HEK293T (cell line): ENCODE measurements at regions not wholly inside any gene's neighbourhood (a gene's known extent, or its start where the extent isn't known, plus 50 kb on each side); places are given as distances from the start of the nearest gene placed in this dataset.

Experiments
- ARNT ChIP-seq: fragments of 450-650 bp; IDR thresholded peaks from 2 replicates; pipeline ENCODE4 v1.6.1; 2017; ENCODE audit warnings: mild to moderate bottlenecking
- ELF4 ChIP-seq: fragments of 450-650 bp; IDR thresholded peaks from 2 replicates; pipeline ENCODE4 v1.6.1; 2017; ENCODE audit warnings: antibody characterized with exemption
- FOXA1 ChIP-seq: fragments of 450-650 bp; IDR thresholded peaks from 2 replicates; pipeline ENCODE4 v1.6.1; 2016; ENCODE audit warnings: mild to moderate bottlenecking
- NFRKB ChIP-seq: fragments of 450-650 bp; IDR thresholded peaks from 2 replicates; pipeline ENCODE4 v1.6.1; 2016; ENCODE audit warnings: mild to moderate bottlenecking, moderate library complexity
- SP1 ChIP-seq: fragments of 450-650 bp; IDR thresholded peaks from 2 replicates; pipeline ENCODE4 v1.6.1; 2017
- SUZ12 ChIP-seq: fragments of 450-650 bp; IDR thresholded peaks from 2 replicates; pipeline ENCODE4 v1.6.1; 2016; ENCODE audit warnings: mild to moderate bottlenecking
- TARDBP ChIP-seq: fragments of 450-650 bp; IDR thresholded peaks from 2 replicates; pipeline ENCODE4 v1.6.1; 2016
- ZNF384 ChIP-seq: fragments of 450-650 bp; IDR thresholded peaks from 2 replicates; pipeline ENCODE4 v1.6.1; 2016

DNA sequence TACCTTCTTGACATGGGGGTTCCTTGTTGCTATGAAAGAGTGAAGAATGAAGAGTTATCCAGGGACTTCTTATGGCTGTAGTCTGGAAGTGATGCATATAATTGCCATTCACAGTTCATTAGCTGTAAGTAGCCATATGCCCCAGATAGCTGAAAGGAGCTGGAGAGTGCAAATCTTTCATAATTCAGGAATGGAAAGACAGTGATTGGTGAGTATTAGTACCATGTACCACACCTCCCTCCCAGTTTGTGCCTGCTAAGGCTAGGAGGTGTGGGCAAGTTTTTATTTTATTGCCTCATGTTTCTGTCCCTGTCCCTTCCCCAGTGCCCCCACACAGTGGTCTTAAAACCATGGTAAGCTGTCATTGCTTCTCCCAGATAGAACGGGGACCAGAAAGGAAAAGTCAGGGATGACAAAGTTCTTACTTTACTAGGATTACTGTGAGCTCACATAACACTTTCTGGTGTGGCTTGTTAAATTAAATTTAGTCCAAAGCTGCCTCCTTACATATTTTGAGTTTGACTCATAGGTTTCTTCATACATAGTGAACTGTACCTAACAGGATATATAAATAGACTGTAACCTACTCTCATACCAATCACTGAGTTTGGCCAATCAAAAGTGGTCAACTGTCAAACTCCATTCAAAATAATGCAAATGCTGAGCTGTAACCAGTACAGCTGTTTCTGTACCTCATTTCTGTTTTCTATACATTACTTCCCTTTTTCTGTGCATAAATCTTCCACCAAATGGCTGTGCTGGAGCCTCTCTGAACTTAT, 119.4 kb downstream of the RFPL4B start:
- no peak for TF ChIP-seq NFRKB
- no peak for TF ChIP-seq FOXA1
- TF ChIP-seq TARDBP, result no peak
- no peak for TF ChIP-seq SUZ12
- no peak for TF ChIP-seq ARNT
- no peak for TF ChIP-seq SP1
- no peak for TF ChIP-seq ZNF384
- no peak for TF ChIP-seq ELF4
